NCI-H2196 treated with DMSO at 0.1 percent for 48 hours (cell line): ENCODE measurements at regions not wholly inside any gene's neighbourhood (a gene's known extent, or its start where the extent isn't known, plus 50 kb on each side); places are given as distances from the start of the nearest gene placed in this dataset.

Experiments used
- DNase-seq: peaks from one replicate; lab custom pipeline; 2025; ENCODE audit not compliant: unreplicated experiment; lab: John Stamatoyannopoulos, UW

DNA sequence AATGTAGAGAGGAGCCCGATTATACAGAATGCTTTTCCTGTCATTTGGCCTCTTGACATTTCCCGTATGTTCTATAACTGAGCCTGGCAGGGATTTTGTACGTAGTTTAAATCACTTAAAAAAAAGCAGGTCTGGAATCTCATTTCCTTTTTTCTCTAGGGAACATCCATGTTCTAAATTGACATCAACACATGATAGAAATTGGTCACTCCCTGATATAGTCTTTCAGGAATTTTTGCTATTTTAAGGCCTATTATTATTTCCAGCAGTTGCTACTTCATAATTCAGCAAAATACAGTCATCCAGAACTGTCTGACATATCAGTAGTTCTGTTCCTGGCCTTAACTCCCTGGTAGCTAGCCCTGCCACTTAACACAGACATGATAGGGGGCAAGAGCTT lies 565.7 kb upstream of the ZEB2 start:
- no peak for DNase-seq

- no peak for DNase-seq
These were observed 560.5 kb upstream of the ZEB2 start for GRCh38 chr2:145080426-145080825.

GRCh38 chr2:145079641-145080040 lies 559.7 kb upstream of the ZEB2 start:
- no peak for DNase-seq

- no peak for DNase-seq
These were observed 559.0 kb upstream of the ZEB2 start for GRCh38 chr2:145078923-145079322.

- DNase-seq, result no peak
These were observed 556.2 kb upstream of the ZEB2 start for GRCh38 chr2:145076085-145076484.

DNA sequence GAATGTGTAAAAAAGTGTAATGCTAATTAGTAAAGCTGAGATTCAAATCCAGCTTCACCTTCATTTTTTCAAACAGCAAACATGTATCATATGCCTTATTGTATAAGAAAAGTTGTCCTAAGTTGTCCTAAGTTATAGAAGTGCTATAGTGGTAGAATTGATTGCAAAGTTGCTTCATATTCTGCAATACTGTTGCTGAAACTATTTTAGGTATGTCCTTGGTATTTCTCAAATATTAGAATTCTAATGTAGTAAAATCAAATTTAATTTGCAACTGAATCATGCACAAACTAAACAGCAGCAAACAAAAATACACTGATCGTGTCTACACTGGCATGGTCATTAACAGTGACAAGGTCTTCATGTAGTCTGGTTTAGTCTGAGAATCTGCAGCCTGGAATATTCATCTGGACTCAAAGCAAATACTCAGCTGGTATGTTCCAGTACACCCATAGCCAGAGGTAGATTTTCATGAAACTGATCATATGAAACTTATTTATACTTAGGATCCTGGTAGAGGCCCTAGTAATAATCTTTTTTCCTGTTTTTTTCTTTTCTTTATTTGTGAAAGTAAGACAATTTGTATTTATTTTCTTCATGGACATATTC lies 555.6 kb upstream of the ZEB2 start:
- no peak for DNase-seq

DNA sequence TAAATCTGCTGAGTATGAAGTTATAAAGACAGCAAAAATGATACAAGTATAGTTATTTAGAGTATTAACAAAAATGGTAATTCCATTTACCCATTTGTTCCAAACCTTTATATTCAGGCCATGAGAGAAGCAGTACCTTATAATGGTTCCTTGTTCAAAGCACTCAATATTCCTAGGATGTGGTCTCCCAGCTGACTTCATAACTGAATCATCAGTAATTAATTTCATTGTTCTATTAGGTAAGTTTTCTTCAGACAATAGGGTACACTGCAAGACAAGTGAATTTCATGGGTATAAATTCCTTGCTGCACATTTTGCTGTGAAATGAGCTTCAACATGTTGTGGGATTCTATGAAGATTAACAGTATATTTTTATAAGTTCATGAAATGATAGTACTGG lies 550.8 kb upstream of the ZEB2 start:
- no peak for DNase-seq

DNA sequence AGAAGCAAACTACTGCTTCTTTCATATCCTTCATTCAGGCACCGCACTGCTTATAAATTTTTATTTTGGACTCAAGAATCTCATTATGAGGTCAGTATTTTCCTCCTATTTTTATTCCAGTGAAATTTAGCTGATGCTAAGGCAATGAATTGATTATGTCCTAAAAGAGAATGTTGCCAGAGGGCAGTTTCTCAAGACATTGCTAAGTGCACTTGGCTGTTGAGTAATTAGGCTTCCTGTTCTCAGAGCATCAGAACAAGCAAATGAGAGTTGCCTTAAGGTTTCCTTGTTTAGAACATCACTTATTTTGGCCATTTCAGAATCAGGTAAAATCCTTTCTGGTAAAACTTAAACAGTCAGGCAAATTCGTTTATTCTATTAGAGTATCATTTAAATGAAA lies 548.6 kb upstream of the ZEB2 start:
- no peak for DNase-seq

DNA sequence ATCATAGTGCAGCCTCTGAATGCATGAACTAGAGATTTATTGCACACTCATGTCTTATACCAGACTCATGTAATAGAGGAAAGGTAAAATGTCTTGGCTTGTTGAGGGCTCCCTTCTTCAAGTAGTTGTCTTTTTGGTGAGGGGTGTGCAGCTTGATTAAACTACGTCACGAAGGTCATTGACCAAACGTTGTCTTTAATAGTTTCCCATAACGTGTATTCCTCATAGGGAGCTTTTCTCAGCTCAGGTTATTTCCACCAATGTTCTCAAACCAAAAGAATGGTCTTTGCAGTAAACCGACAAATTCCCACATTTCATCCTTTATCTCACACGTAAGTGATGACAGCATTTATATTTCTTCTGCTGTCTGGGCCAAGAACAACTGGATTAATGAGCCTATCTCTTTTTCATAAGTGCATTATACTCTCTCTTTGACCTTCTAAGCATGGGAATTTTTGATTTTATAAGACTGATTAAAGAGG lies 547.7 kb upstream of the ZEB2 start:
- DNase-seq, result no peak

GRCh38 chr2:145066856-145067548 lies 547.1 kb upstream of the ZEB2 start:
- no peak for DNase-seq

DNA sequence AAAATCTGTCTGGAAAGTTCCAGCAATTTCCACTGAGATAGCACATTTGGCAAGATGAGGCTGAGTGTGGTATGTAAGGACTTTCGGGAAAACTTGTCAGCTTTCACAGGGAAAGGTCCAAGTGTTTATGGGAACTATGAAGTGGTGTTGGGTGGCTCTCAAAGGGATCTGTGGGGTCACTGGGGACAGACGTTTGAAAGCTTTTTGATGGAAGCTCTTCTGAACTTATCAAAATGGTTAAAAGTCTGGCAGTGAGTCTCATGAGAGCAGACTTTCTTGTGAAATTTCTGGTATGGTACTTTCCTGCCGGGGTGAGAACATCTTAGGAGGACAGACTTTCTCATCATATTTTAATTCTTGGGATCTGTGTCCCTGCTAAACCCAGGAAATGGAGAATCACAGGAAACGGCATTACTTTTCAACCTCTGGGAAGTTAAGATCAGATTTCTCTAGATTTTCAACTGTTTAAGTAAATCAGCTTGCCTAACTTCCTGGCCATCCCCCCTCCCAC lies 546.3 kb upstream of the ZEB2 start:
- no peak for DNase-seq

DNA sequence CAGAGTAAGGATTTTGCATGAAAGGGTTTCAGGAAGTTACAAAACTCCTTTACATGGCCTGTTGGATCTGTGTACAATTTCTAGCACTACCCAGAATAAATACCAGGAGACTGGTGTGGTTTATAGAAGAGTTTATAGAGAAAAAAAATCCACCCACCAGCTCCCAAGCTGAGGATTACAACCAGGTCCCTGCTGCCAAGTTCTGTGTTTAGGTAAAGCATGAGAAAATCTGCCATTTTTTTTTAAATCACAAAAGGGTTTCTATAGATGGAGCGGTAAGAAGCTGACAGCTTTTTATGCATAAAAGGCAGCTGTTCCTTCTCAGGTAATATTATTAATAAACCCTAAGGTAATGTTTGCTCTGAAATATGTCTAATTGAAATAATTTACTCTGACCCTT lies 545.4 kb upstream of the ZEB2 start:
- DNase-seq, result no peak

DNA sequence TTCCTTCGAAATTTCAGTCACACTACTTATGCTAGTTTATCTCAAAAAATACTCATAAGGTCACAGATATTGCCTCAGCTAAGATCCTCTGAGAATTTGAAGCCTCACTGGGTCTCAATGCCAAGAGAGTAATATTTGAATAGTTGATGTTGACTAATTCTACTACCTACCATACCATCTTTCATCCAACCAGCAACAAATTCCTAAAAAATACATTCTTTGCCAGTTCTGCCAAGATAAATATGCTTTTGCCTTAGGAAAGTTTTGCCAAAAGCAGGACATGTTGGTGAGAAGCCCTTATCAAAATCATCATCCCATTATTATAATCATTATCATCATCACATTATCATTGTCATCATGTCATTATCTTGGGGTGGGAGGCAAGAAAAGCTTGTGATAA lies 544.6 kb upstream of the ZEB2 start:
- DNase-seq, result no peak

DNA sequence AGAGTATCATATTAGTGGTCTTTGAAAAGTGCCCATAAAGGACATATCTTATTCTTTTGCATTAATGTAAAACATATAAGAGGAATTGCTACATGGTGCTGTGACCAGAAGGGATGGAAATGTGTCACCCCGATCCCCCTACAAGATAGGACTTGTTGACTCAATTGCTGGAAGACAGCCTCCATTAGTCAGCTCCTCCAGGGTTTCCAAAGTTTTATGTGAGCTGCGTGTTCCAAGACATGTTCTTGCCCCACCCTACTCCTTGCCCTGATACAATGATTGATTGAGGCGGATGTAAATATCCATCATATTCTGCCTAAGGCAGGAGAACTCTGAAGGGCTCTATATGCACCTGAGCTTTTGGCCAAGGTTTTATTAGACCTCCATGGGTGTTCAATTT lies 541.0 kb upstream of the ZEB2 start:
- no peak for DNase-seq

DNA sequence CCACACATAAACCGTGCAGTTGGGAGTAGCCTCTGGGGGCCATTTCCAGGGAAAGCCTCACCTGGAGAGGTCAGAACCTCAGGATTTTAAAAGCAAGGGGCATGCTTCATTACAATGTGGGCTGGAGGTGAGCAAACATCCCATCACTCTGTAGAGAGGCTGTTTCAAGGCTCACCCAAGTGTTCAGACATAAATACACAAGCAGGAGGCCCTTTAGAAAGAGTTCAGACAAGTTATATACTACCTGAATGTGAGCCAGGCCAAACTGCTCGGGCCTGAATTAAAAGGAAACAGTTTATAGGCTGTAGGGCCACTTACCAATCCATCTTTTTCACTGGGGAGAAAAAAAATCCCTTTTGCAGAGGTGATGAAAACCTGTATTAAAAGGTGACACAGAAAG lies 540.0 kb upstream of the ZEB2 start:
- DNase-seq, result no peak

DNA sequence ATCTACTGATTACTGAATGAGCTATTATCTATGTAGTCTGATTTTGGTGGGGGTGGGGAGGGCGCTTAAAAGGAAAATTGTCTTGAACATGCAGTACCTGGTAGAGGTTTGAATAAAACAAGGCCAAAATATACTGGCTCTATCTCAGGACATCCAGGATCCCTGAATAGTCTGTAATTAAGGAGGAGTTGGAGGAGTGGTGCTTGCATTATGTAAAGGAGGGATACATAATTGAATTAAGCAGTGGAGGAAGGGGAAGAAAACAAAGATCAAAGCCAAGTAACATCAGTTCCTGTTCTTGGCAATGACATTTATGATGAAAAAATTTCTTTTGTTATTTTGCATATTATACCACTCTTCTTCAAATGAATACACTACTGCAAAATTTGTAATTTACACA lies 539.4 kb upstream of the ZEB2 start:
- DNase-seq, result no peak

DNA sequence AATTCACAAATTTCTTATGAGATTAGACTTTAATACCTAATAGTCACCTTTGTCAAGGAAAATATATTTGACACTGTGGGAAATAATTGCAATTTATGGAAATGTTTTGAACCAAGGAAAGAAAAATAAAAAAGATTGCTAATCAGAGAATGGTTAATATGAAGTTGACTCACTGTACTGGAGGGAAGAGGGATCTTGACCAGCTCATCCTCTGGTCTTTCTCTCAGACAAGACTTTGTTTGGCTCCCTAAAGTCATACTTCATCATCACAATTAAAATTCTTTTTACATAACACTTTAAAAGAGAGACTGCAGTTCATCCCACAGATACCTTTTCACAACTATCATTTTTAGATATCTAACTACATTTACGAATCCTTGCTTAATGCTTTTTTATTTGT lies 538.5 kb upstream of the ZEB2 start:
- no peak for DNase-seq

DNA sequence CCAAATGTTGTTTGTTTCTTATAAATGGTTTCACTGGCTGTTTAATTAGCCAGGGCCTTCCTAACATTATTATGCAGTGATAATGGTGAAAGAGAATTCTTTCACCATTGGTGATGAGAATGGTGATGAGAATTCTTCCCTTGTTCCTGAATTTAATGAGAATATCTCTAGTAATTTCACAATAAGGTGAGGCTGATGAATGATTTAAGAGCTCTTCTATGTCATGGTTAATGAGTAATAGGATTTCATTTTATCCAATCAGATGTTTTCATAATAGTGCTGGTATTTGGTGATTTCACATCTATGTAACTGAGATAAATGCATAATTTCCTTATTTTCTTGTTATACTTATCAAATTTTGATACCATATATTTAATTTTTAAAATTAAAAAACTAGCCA lies 535.7 kb upstream of the ZEB2 start:
- DNase-seq, result no peak

DNA sequence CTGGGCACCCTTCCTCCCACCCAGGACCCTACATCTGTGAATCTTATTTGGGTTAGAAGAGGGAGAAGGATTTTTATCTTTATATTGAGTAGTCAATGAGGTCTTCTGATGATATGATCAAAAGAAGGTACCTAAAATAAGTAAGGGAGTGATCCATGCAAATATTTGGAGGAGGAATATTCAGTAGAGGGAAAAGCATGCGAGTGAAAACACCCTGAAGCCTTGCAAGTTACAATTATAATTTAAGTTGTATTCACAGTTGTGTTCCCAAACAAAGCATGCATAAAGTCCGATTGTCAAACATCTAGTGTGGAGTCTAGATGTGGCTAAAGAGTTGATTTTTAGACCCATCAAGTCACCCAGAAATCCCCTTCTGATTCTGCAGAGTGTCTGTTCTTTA lies 530.2 kb upstream of the ZEB2 start:
- DNase-seq, result no peak

DNA sequence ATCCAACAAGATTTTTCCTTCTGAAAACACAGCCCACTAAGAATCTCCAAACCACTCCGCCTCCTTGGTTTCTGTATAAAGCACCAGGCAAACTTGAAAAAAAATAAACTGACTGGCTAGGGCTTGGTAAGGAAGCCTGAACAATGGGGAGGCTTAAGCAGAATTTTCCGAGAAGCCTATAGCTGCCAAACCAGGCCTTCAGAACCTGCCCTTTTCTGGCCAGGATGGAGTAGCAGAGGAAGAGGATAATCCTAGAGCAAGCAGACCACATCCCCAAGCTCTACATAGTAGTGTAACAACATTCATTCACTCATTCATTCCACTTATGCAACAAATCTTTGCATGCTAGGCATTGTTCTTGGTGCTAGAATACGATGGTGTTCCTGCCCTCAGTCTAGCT lies 529.6 kb upstream of the ZEB2 start:
- DNase-seq, result no peak

- DNase-seq, result no peak
These were observed 527.6 kb upstream of the ZEB2 start for GRCh38 chr2:145047554-145047953.

GRCh38 chr2:145044491-145044890 lies 524.6 kb upstream of the ZEB2 start:
- no peak for DNase-seq

DNA sequence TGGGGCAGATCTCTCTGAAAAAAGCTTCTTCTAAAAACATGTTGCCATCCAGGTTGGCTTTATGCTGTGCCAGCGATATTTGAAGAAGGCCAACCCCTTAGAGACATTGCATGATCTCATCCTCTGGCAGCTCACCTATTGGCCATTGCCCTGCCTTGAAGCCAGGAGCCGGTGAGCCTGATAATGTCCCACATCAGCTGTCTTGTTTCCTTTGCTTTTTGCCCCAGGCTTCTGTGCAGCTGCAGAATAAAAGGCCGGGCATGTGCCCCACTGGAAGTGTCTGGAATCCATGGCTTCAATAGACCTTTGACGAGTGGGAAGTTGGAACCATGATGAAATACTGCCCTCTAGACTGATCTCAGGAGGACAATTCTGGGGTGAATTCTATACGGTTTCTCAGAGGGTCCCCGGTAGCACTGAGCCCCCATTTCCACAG lies 523.5 kb upstream of the ZEB2 start:
- no peak for DNase-seq
